ENCODE measurements at regions not wholly inside any gene's neighbourhood (a gene's known extent, or its start where the extent isn't known, plus 50 kb on each side); places are given as distances from the start of the nearest gene placed in this dataset.

GRCh38 chr14:43872752-43873655 is 634.1 kb downstream of the FSCB start:
- H3K79me2 ChIP-seq (ENCODE audit: control insufficient read depth, insufficient read depth, low read length): no peaks in the 10 kb centered on the region

GRCh38 chr14:43872222-43872621 is 634.9 kb downstream of the FSCB start:
- no peak overlapping the region for H2AFZ ChIP-seq (ENCODE audit: low read length)
- H3K9me3 ChIP-seq (ENCODE audit: control insufficient read depth, insufficient read depth, low read depth, low read length): no peaks in the 10 kb centered on the region
- no peak for TF ChIP-seq CTCF (conservative IDR thresholded peaks at IDR 0.05 in 1 of 2, IDR thresholded peaks at IDR 0.05 in 1 of 2; ENCODE audit: low read depth in 1 of 2, low read length in 2 of 2)
- TF ChIP-seq EZH2 (IDR thresholded peaks at IDR 0.05; ENCODE audit: low read length, missing control alignments): no peak
- no peak overlapping the region for H3K9ac ChIP-seq (ENCODE audit: insufficient read depth, low read length)
- H3K79me2 ChIP-seq (ENCODE audit: control insufficient read depth, insufficient read depth, low read length): no peaks in the 10 kb centered on the region
- no peaks in the 10 kb centered on the region for H3K4me1 ChIP-seq (ENCODE audit: control insufficient read depth, extremely low read depth, insufficient read depth, low read length)
- no peaks in the 10 kb centered on the region for H3K27me3 ChIP-seq (ENCODE audit: control insufficient read depth, insufficient read depth, low read length)
- no peak overlapping the region for H3K4me2 ChIP-seq (ENCODE audit: extremely low read depth, insufficient read depth, low read length)
- DNase-seq (ENCODE audit: low read depth in 2 of 2): no peak
- no peaks in the 10 kb centered on the region for H4K20me1 ChIP-seq (ENCODE audit: control insufficient read depth, extremely low read depth, insufficient read depth, low read length)
- no peak overlapping the region for H3K4me3 ChIP-seq (replicated peaks in 1 of 4; ENCODE audit: control extremely low read depth in 1 of 4, insufficient read depth in 1 of 4, low read depth in 3 of 4, low read length in 4 of 4)
- H3K27ac ChIP-seq (ENCODE audit: insufficient read depth, low read length): no peak overlapping the region
- no peaks in the 10 kb centered on the region for H3K36me3 ChIP-seq (ENCODE audit: control insufficient read depth, insufficient read depth, low read length)

More at GRCh38 chr14:43872752-43873655, 634.1 kb downstream of the FSCB start:
- DNase-seq (ENCODE audit: low read depth in 2 of 2): no peak
- Histone ChIP-seq H3K9ac (ENCODE audit: insufficient read depth, low read length) (no peak overlapping the region), H3K4me3 (replicated peaks in 1 of 4; ENCODE audit: control extremely low read depth in 1 of 4, insufficient read depth in 1 of 4, low read depth in 3 of 4, low read length in 4 of 4) (no peak overlapping the region), H3K27ac (ENCODE audit: insufficient read depth, low read length) (no peak overlapping the region), H3K27me3 (ENCODE audit: control insufficient read depth, insufficient read depth, low read length) (no peaks in the 10 kb centered on the region), H3K4me1 (ENCODE audit: control insufficient read depth, extremely low read depth, insufficient read depth, low read length) (no peaks in the 10 kb centered on the region), H2AFZ (ENCODE audit: low read length) (no peak overlapping the region), H3K36me3 (ENCODE audit: control insufficient read depth, insufficient read depth, low read length) (no peaks in the 10 kb centered on the region), H3K4me2 (ENCODE audit: extremely low read depth, insufficient read depth, low read length) (no peak overlapping the region), H3K9me3 (ENCODE audit: control insufficient read depth, insufficient read depth, low read depth, low read length) (no peaks in the 10 kb centered on the region), H4K20me1 (ENCODE audit: control insufficient read depth, extremely low read depth, insufficient read depth, low read length) (no peaks in the 10 kb centered on the region)
- no peak for TF ChIP-seq EZH2 (IDR thresholded peaks at IDR 0.05; ENCODE audit: low read length, missing control alignments)
- no peak for TF ChIP-seq CTCF (conservative IDR thresholded peaks at IDR 0.05 in 1 of 2, IDR thresholded peaks at IDR 0.05 in 1 of 2; ENCODE audit: low read depth in 1 of 2, low read length in 2 of 2)

- H3K36me3 ChIP-seq (ENCODE audit: control insufficient read depth, insufficient read depth, low read length): no peaks in the 10 kb centered on the region
- H2AFZ ChIP-seq (ENCODE audit: low read length): no peak overlapping the region
- no peaks in the 10 kb centered on the region for H3K4me1 ChIP-seq (ENCODE audit: control insufficient read depth, extremely low read depth, insufficient read depth, low read length)
These were observed 648.1 kb downstream of the FSCB start for GRCh38 chr14:43858981-43859380.

More at GRCh38 chr14:43858981-43859380, 648.1 kb downstream of the FSCB start:
- TF ChIP-seq CTCF (conservative IDR thresholded peaks at IDR 0.05 in 1 of 2, IDR thresholded peaks at IDR 0.05 in 1 of 2; ENCODE audit: low read depth in 1 of 2, low read length in 2 of 2) (no peak), EZH2 (IDR thresholded peaks at IDR 0.05; ENCODE audit: low read length, missing control alignments) (no peak)
- no peak overlapping the region for H3K9ac ChIP-seq (ENCODE audit: insufficient read depth, low read length)
- H4K20me1 ChIP-seq (ENCODE audit: control insufficient read depth, extremely low read depth, insufficient read depth, low read length): no peaks in the 10 kb centered on the region
- H3K4me3 ChIP-seq (replicated peaks in 1 of 4; ENCODE audit: control extremely low read depth in 1 of 4, insufficient read depth in 1 of 4, low read depth in 3 of 4, low read length in 4 of 4): no peak overlapping the region
- no peak overlapping the region for H3K4me2 ChIP-seq (ENCODE audit: extremely low read depth, insufficient read depth, low read length)
- no peaks in the 10 kb centered on the region for H3K79me2 ChIP-seq (ENCODE audit: control insufficient read depth, insufficient read depth, low read length)
- no peak for DNase-seq (ENCODE audit: low read depth in 2 of 2)
- no peaks in the 10 kb centered on the region for H3K27me3 ChIP-seq (ENCODE audit: control insufficient read depth, insufficient read depth, low read length)
- H3K9me3 ChIP-seq (ENCODE audit: control insufficient read depth, insufficient read depth, low read depth, low read length): no peaks in the 10 kb centered on the region
- H3K27ac ChIP-seq (ENCODE audit: insufficient read depth, low read length): no peak overlapping the region
